ENCODE measurements at regions not wholly inside any gene's neighbourhood (a gene's known extent, or its start where the extent isn't known, plus 50 kb on each side); places are given as distances from the start of the nearest gene placed in this dataset.

GRCh38 chr2:217268978-217269377, 409.1 kb upstream of the TNP1 start:
- no peak for TF ChIP-seq CTCF (conservative IDR thresholded peaks at IDR 0.05; ENCODE audit: low read depth, low read length)
- no peak for DNase-seq (ENCODE audit: low read depth)
- no peak overlapping the region for H3K4me3 ChIP-seq (ENCODE audit: low read length)

- no peak overlapping the region for H3K4me3 ChIP-seq (ENCODE audit: low read length)
- no peak for TF ChIP-seq CTCF (conservative IDR thresholded peaks at IDR 0.05; ENCODE audit: low read depth, low read length)
- DNase-seq (ENCODE audit: low read depth): no peak
Observed at GRCh38 chr2:217267758-217268157, 407.9 kb upstream of the TNP1 start.

- no peak for TF ChIP-seq CTCF (conservative IDR thresholded peaks at IDR 0.05; ENCODE audit: low read depth, low read length)
- no peak for DNase-seq (ENCODE audit: low read depth)
- no peak overlapping the region for H3K4me3 ChIP-seq (ENCODE audit: low read length)
Observed at GRCh38 chr2:217263756-217264155, 403.9 kb upstream of the TNP1 start.

GRCh38 chr2:217262911-217263310, 403.0 kb upstream of the TNP1 start:
- no peak for DNase-seq (ENCODE audit: low read depth)
- no peak overlapping the region for H3K4me3 ChIP-seq (ENCODE audit: low read length)
- TF ChIP-seq CTCF (conservative IDR thresholded peaks at IDR 0.05; ENCODE audit: low read depth, low read length): no peak

GRCh38 chr2:217261452-217261851, 401.6 kb upstream of the TNP1 start:
- H3K4me3 ChIP-seq (ENCODE audit: low read length): no peak overlapping the region
- TF ChIP-seq CTCF (conservative IDR thresholded peaks at IDR 0.05; ENCODE audit: low read depth, low read length): no peak
- DNase-seq (ENCODE audit: low read depth): peak; percentile 73

- no peak for DNase-seq (ENCODE audit: low read depth)
- TF ChIP-seq CTCF (conservative IDR thresholded peaks at IDR 0.05; ENCODE audit: low read depth, low read length): no peak
- no peak overlapping the region for H3K4me3 ChIP-seq (ENCODE audit: low read length)
Observed at GRCh38 chr2:217260441-217261115, 400.7 kb upstream of the TNP1 start.

- DNase-seq (ENCODE audit: low read depth): no peak
- no peak for TF ChIP-seq CTCF (conservative IDR thresholded peaks at IDR 0.05; ENCODE audit: low read depth, low read length)
- no peak overlapping the region for H3K4me3 ChIP-seq (ENCODE audit: low read length)
Observed at GRCh38 chr2:217258170-217258569, 398.3 kb upstream of the TNP1 start.

All from retinal pigment epithelial cell (primary cell).